Liver (tissue), 3 donors: ENCODE measurements at regions not wholly inside any gene's neighbourhood (a gene's known extent, or its start where the extent isn't known, plus 50 kb on each side); places are given as distances from the start of the nearest gene placed in this dataset.

ENCODE experiments used
- FOXA1 ChIP-seq: IDR thresholded peaks from 2 replicates; pipeline ENCODE4 v1.6.1; 2016; ENCODE audit warnings: antibody characterized with exemption
- GABPA ChIP-seq, 2 donors: IDR thresholded peaks in 1 of 2; conservative IDR thresholded peaks in 1 of 2; 2 replicates each; pipeline ENCODE4 v1.6.1; 2016; ENCODE audit warnings: antibody characterized with exemption in 2 of 2, mild to moderate bottlenecking in 1 of 2, moderate library complexity in 1 of 2
- JUND ChIP-seq, 2 donors: IDR thresholded peaks; 2 replicates each; pipeline ENCODE4 v1.6.1; 2016; ENCODE audit warnings: antibody characterized with exemption in 2 of 2
- RAD21 ChIP-seq, 2 donors: IDR thresholded peaks; 2 replicates each; pipeline ENCODE4 v1.6.1; 2016; ENCODE audit warnings: antibody characterized with exemption in 2 of 2, mild to moderate bottlenecking in 2 of 2
- RXRA ChIP-seq, 2 donors: IDR thresholded peaks; 2 replicates each; pipeline ENCODE4 v1.6.1; 2017 to 2018; ENCODE audit warnings: antibody characterized with exemption in 2 of 2, mild to moderate bottlenecking in 1 of 2
- SP1 ChIP-seq: IDR thresholded peaks from 2 replicates; pipeline ENCODE4 v1.6.1; 2018; ENCODE audit warnings: antibody characterized with exemption, mild to moderate bottlenecking
- TAF1 ChIP-seq: conservative IDR thresholded peaks from 2 replicates; pipeline ENCODE4 v1.6.1; 2016; ENCODE audit warnings: antibody characterized with exemption, mild to moderate bottlenecking
- YY1 ChIP-seq: IDR thresholded peaks from 2 replicates; pipeline ENCODE4 v1.6.1; 2016; ENCODE audit warnings: antibody characterized with exemption, mild to moderate bottlenecking
- TF ChIP-seq, protein P1 (sequence below): fragments of 150-350 bp; IDR thresholded peaks from 2 replicates; pipeline ENCODE4 v1.5.1; 2017; ENCODE audit warnings: improper control_type of control experiment, low read depth, low read length; ENCODE audit not compliant: missing input control
- TF ChIP-seq, protein P2 (sequence below): IDR thresholded peaks from 2 replicates; pipeline ENCODE4 v1.6.1; 2016; ENCODE audit warnings: antibody characterized with exemption
- TF ChIP-seq, protein P3 (sequence below): IDR thresholded peaks from 2 replicates; pipeline ENCODE4 v1.6.1; 2016; ENCODE audit warnings: antibody characterized with exemption
- TF ChIP-seq, protein P4 (sequence below): IDR thresholded peaks from 2 replicates; pipeline ENCODE4 v1.6.1; 2016; ENCODE audit warnings: antibody characterized with exemption, mild to moderate bottlenecking
- TF ChIP-seq, protein P5 (sequence below): IDR thresholded peaks from 2 replicates; pipeline ENCODE4 v1.6.1; 2016; ENCODE audit warnings: antibody characterized with exemption
- donor health status: healthy.
- donor health status: healthy.

DNA sequence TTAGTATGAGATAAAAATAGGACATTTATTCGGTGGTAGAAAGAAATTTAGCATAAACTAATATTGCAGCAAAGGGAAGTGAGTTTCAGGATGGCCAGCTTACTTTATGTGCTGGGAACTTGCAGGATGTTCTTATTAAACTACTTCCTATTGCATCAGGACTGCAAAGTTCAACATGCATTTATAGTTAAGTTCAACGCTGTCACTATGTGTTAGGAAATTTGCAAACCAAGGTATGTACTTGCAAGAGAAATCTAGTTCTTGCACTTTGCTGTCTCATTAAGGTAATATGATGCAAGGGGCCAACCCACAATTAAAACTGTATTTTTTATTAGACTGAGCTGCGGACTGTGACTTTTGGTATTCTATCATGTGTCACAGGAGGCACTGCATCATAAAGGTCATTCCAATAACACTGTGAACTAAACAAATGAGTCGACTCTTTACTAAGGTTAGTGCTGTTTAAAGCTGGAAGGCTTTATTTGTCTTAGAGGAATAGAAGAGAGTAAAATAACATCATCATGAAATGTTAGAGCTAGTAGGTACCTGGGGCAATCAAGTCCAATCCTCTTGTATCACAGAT lies 1525.7 kb upstream of the TENM3 start:
- no peak for TF ChIP-seq YY1
- TF ChIP-seq, protein P1, sequence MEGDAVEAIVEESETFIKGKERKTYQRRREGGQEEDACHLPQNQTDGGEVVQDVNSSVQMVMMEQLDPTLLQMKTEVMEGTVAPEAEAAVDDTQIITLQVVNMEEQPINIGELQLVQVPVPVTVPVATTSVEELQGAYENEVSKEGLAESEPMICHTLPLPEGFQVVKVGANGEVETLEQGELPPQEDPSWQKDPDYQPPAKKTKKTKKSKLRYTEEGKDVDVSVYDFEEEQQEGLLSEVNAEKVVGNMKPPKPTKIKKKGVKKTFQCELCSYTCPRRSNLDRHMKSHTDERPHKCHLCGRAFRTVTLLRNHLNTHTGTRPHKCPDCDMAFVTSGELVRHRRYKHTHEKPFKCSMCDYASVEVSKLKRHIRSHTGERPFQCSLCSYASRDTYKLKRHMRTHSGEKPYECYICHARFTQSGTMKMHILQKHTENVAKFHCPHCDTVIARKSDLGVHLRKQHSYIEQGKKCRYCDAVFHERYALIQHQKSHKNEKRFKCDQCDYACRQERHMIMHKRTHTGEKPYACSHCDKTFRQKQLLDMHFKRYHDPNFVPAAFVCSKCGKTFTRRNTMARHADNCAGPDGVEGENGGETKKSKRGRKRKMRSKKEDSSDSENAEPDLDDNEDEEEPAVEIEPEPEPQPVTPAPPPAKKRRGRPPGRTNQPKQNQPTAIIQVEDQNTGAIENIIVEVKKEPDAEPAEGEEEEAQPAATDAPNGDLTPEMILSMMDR = no peak
- TF ChIP-seq JUND (IDR thresholded peaks at IDR 0.05) = no peak
- no peak for TF ChIP-seq TAF1
- TF ChIP-seq RAD21 (IDR thresholded peaks at IDR 0.05) = no peak
- TF ChIP-seq, protein P2, sequence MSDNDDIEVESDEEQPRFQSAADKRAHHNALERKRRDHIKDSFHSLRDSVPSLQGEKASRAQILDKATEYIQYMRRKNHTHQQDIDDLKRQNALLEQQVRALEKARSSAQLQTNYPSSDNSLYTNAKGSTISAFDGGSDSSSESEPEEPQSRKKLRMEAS = no peak
- no peak for TF ChIP-seq GABPA (IDR thresholded peaks at IDR 0.05 in 1 of 2, conservative IDR thresholded peaks at IDR 0.05 in 1 of 2)
- TF ChIP-seq, protein P3, sequence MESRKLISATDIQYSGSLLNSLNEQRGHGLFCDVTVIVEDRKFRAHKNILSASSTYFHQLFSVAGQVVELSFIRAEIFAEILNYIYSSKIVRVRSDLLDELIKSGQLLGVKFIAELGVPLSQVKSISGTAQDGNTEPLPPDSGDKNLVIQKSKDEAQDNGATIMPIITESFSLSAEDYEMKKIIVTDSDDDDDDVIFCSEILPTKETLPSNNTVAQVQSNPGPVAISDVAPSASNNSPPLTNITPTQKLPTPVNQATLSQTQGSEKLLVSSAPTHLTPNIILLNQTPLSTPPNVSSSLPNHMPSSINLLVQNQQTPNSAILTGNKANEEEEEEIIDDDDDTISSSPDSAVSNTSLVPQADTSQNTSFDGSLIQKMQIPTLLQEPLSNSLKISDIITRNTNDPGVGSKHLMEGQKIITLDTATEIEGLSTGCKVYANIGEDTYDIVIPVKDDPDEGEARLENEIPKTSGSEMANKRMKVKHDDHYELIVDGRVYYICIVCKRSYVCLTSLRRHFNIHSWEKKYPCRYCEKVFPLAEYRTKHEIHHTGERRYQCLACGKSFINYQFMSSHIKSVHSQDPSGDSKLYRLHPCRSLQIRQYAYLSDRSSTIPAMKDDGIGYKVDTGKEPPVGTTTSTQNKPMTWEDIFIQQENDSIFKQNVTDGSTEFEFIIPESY = no peak
- TF ChIP-seq, protein P4, sequence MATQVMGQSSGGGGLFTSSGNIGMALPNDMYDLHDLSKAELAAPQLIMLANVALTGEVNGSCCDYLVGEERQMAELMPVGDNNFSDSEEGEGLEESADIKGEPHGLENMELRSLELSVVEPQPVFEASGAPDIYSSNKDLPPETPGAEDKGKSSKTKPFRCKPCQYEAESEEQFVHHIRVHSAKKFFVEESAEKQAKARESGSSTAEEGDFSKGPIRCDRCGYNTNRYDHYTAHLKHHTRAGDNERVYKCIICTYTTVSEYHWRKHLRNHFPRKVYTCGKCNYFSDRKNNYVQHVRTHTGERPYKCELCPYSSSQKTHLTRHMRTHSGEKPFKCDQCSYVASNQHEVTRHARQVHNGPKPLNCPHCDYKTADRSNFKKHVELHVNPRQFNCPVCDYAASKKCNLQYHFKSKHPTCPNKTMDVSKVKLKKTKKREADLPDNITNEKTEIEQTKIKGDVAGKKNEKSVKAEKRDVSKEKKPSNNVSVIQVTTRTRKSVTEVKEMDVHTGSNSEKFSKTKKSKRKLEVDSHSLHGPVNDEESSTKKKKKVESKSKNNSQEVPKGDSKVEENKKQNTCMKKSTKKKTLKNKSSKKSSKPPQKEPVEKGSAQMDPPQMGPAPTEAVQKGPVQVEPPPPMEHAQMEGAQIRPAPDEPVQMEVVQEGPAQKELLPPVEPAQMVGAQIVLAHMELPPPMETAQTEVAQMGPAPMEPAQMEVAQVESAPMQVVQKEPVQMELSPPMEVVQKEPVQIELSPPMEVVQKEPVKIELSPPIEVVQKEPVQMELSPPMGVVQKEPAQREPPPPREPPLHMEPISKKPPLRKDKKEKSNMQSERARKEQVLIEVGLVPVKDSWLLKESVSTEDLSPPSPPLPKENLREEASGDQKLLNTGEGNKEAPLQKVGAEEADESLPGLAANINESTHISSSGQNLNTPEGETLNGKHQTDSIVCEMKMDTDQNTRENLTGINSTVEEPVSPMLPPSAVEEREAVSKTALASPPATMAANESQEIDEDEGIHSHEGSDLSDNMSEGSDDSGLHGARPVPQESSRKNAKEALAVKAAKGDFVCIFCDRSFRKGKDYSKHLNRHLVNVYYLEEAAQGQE = no peak
- no peak for TF ChIP-seq RXRA (IDR thresholded peaks at IDR 0.05)
- TF ChIP-seq SP1 = no peak
- TF ChIP-seq FOXA1 = no peak
- TF ChIP-seq, protein P5, sequence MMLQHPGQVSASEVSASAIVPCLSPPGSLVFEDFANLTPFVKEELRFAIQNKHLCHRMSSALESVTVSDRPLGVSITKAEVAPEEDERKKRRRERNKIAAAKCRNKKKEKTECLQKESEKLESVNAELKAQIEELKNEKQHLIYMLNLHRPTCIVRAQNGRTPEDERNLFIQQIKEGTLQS = no peak
